GM13976 (cell line): ENCODE measurements at regions not wholly inside any gene's neighbourhood (a gene's known extent, or its start where the extent isn't known, plus 50 kb on each side); places are given as distances from the start of the nearest gene placed in this dataset.
A peak's percentile ranks its signal among the peaks of the same experiment; 100 is the strongest.

Experiments used
- DNase-seq: peaks from one replicate; pipeline ENCODE4 v3.0.0; 2012; ENCODE audit warnings: low spot score
- in situ Hi-C: fragments of 300-500 bp; cut with MboI; formaldehyde crosslinking; loops from one replicate; pipeline ENCODE4 v1.12.0; 2022; ENCODE audit warnings: low sequenced_read_pairs, mixed read lengths, inconsistent platforms; ENCODE audit not compliant: unreplicated experiment
- TF ChIP-seq, protein P1 (sequence below): IDR thresholded peaks from 2 replicates; pipeline ENCODE4 v1.5.1; 2012; ENCODE audit warnings: borderline replicate concordance, mild to moderate bottlenecking; ENCODE audit not compliant: insufficient read depth; ENCODE audit errors: extremely low read depth, missing control alignments, control extremely low read depth

DNA sequence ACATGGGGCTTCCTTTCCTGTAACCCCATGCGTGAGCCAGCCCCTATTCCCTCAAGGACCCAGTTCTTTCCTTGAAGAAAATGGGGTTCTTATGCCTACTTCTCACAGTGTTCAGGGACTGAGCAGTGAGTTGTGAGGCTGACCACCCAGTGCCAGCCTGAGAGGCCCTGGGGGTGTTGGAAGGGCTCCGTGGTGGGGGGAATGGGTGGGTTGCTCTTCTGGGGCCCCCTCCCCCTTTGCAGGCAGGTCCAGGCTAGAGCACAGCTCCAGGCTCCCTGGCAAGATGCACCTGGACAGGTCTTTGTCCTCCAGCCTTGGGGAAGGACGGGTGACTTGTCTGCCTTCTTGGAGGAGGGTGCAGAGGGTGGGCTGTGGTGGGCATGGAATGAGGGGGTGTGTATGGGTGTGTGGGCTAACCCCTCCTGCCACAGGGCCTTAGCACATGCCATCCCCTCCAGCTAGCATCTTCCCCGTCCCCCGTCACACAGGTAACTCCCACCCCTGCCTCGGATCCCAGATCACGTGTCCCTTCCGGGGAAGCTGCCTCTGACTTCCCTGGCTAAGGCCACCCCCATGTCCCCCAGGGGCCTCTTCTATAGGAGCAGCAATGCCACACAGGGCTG, 64.6 kb downstream of the MYEOV start:
- TF ChIP-seq, protein P1, sequence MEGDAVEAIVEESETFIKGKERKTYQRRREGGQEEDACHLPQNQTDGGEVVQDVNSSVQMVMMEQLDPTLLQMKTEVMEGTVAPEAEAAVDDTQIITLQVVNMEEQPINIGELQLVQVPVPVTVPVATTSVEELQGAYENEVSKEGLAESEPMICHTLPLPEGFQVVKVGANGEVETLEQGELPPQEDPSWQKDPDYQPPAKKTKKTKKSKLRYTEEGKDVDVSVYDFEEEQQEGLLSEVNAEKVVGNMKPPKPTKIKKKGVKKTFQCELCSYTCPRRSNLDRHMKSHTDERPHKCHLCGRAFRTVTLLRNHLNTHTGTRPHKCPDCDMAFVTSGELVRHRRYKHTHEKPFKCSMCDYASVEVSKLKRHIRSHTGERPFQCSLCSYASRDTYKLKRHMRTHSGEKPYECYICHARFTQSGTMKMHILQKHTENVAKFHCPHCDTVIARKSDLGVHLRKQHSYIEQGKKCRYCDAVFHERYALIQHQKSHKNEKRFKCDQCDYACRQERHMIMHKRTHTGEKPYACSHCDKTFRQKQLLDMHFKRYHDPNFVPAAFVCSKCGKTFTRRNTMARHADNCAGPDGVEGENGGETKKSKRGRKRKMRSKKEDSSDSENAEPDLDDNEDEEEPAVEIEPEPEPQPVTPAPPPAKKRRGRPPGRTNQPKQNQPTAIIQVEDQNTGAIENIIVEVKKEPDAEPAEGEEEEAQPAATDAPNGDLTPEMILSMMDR: no peak
- no peak for DNase-seq
- in situ Hi-C loops: no loop called here

DNA sequence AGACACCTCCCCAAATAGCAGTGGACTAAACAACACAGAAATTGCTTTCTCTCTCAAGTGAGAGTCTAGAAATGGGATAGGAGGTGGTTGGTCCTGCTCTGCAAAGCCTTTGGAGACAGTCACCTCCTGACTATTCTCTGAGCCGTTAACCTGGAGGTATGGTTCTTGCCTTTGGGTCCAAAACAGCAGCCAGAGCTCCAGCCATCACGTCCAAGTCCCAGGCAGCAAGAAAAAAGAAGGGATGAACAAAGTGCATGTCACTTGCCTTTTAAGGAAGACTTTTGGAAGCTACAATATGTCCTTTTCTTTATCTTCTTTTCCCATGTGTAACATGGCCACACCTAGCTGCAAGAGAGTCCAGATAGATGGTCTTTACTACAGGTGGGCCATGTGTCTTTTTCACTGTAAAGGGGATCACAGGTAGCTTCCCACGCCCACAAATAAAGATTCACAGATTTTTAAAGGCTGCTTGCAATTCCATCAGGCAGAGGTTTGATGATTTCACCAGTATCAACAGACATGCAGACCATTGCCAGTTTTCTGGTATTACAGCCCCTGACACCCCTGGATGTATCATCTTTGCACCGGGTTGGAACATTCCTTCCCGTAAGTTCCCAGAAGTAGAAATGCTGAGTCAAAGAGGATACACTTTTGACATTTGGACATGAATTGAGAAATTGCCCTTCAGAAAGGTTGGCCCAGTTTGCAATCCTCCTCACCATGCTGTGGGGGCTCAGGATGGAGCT, 66.0 kb downstream of the MYEOV start:
- peak; percentile 8 for DNase-seq
- in situ Hi-C loops: no loop called here
- TF ChIP-seq, protein P1: no peak

DNA sequence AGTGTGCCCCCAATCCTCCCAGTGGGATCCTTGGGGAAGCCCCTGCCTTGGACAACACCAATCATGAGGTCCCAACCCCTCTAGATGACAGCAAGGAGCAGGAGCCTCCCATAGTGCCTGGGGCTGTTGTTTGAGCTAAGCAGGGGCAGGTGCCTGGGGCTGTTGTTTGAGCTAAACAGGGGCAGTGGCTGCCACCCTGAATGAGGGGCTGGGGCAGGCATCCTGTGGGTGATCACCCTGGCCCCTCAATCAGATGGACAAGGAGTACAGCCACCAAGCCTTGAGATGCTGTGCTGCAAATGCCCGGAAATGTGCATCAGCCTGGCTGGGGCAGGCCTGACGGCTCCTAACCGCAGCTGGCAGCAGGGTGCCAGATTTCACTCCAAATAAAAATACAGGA, 66.7 kb downstream of the MYEOV start:
- peak; percentile 10 for DNase-seq
- in situ Hi-C loops: no loop called here
- TF ChIP-seq, protein P1: no peak

DNA sequence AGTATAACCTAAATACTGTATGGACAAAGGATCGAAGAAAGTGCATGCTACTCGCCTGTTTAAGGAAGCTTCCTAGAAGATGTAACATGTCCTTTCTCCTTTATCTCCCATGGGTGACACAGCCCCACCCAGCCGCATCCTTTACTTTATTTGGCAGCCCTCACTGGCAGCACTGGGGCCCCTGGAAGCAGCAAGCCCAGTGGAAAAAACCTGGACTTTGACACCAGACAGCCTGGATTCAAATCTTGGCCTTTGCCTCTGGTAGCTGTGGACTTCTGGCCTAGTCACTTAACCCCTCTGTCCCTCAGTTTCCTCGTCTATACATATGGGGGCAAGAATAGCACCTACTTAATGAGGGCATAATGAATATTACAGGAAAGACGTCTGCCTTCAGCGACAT, 67.1 kb downstream of the MYEOV start:
- DNase-seq: peak; percentile 5
- in situ Hi-C loops: no loop called here
- TF ChIP-seq, protein P1: no peak

DNA sequence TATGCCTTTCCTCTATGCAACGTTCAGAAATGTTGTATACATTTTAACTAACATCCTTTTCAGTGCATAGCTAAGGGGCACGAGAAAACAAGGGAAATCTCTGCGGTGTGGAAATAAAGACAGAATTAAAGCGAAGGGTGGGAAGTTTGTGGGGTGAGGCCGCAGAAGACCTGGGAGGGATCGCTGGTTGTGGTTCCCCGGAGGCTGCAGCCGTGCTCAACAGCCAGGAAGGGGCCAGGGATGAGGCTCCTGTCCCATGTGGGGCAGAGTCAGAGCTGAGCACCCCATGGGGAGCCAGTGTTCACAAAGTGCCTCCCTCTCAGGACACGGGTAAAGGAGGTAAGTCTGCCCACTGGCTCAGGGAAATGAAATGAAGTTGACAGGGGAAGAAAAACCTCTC, 67.5 kb downstream of the MYEOV start:
- in situ Hi-C loops: no loop called here
- no peak for DNase-seq
- TF ChIP-seq, protein P1: no peak

DNA sequence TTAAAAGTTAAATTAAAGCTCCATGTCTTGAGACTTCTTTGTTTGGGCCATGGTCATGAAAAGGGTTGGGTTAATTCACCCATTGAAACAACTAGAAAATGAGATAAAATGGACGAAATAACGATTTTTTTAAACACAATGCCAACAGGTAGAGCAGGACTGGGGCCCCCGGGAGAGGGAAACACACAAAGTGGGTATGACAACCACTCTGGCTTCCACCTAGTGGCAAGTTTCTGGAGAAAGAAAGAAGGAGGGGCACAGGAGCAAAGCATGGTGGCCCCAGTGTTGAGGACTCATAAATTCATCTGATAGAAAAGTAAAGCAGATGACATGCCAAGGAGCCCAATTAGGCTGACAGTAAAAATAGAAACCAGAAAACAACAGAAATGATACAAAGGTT, 68.4 kb downstream of the MYEOV start:
- TF ChIP-seq, protein P1: no peak
- peak; percentile 8 for DNase-seq
- in situ Hi-C loops: no loop called here
